Psoas muscle (tissue), 7 donors: ENCODE measurements at regions not wholly inside any gene's neighbourhood (a gene's known extent, or its start where the extent isn't known, plus 50 kb on each side); places are given as distances from the start of the nearest gene placed in this dataset.
A peak's percentile ranks its signal among the peaks of the same experiment; 100 is the strongest.

ENCODE experiments used
- ATAC-seq, 4 donors: fragments of 200-7000 bp; cut with Tn5 transposase; one replicate each; pipeline ENCODE4 v1.9.1; 2020; ENCODE audit warnings: moderate library complexity in 3 of 4, mild to moderate bottlenecking in 2 of 4
- DNase-seq, 2 donors: peaks; one replicate each; pipeline ENCODE4 v3.0.0-alpha.2; 2020
- H3K27ac ChIP-seq: fragments of 200-600 bp; one replicate; pipeline ENCODE4 v1.8.0; 2022
- H3K27me3 ChIP-seq, 3 donors: fragments of 200-600 bp in 1 of 3; one replicate each; pipeline versions ENCODE4 v1.6.1 to v1.8.0; 2013 to 2022; ENCODE audit warnings: low read length in 2 of 3, mild to moderate bottlenecking in 2 of 3, moderate library complexity in 1 of 3; ENCODE audit not compliant: insufficient read depth in 3 of 3
- H3K36me3 ChIP-seq, 2 donors: fragments of 200-600 bp in 1 of 2; one replicate each; pipeline versions ENCODE4 v1.6.1 to v1.8.0; 2013 to 2022; ENCODE audit warnings: low read depth in 1 of 2, mild to moderate bottlenecking in 1 of 2, moderate library complexity in 1 of 2; ENCODE audit not compliant: insufficient read depth in 1 of 2
- H3K4me1 ChIP-seq: fragments of 200-600 bp; one replicate; pipeline ENCODE4 v1.8.0; 2022
- H3K4me3 ChIP-seq: fragments of 200-600 bp; one replicate; pipeline ENCODE4 v1.8.0; 2022; ENCODE audit warnings: mild to moderate bottlenecking
- H3K9me3 ChIP-seq: fragments of 200-600 bp; one replicate; pipeline ENCODE4 v1.8.0; 2022
- CTCF ChIP-seq: fragments of 200-600 bp; IDR thresholded peaks from one replicate; pipeline ENCODE4 v1.8.0; 2022; ENCODE audit warnings: antibody characterized with exemption
- WGBS, 3 donors: extraction: QIAGEN DNeasy Blood & Tissue Kit; methylation state at CpG; one replicate each; pipeline versions ENCODE4 v1.1.6 to v1.1.7; 2013; 5-methylcytosine and 5-hydroxymethylcytosine counted together
- intact Hi-C, 2 donors: fragments of 100-400 bp; cut with DNase I; formaldehyde crosslinking; loops; one replicate each; pipeline versions ENCODE4 v1.11.0 to v1.14.2; 2022
- donor health status: healthy with polysubstance abuse.
- donor health status: DM: no; HTN: no; CAD: no; lungs with moderate emphysema.
- donor health status: Bipolar disorder and iron deficiency.
- donor health status: healthy.
- donor health status: DM: yes; HTN: yes; CAD: no.
- donor health status: DM: no; HTN: no; CAD: no.
- donor health status: DM: yes; HTN: yes; CAD: no.

- intact Hi-C loops: loop anchor here in 1 of 2 donors (5.0 kb wide), 1 partner anchor 52 kb away; no protein-coding TSS in a partner anchor
Measured at GRCh38 chr1:22204057-22204840, 61.4 kb upstream of the WNT4 start.

GRCh38 chr1:22204989-22205913 lies 62.4 kb upstream of the WNT4 start:
- Histone ChIP-seq H3K27ac (no peak overlapping the region), H3K4me3 (no peak overlapping the region), H3K27me3 (peaks cover 0 to 28% (median 8%) of the 10 kb centered on the region in 3 donors), H3K9me3 (no peaks in the 10 kb centered on the region), H3K36me3 (no peaks in the 10 kb centered on the region), H3K4me1 (no peaks in the 10 kb centered on the region)
- WGBS, 3 donors: 25 to 37% (median 25%) methylated on average over 15 of the region's 15 CpGs
- ATAC-seq (no peak), DNase-seq (peak in 1 of 2 donors; percentile 38)
- intact Hi-C loops: loop anchor here (5.0 kb wide), 2 partner anchors 53 to 103 kb away; no protein-coding TSS in a partner anchor
- TF ChIP-seq CTCF: no peak

More at GRCh38 chr1:22204057-22204840, 61.4 kb upstream of the WNT4 start:
- Histone ChIP-seq H3K27ac (no peak overlapping the region), H3K36me3 (no peaks in the 10 kb centered on the region), H3K9me3 (no peaks in the 10 kb centered on the region), H3K4me1 (no peaks in the 10 kb centered on the region), H3K27me3 (peaks cover 0 to 22% (median 7%) of the 10 kb centered on the region in 3 donors), H3K4me3 (no peak overlapping the region)
- ATAC-seq (no peak), DNase-seq (no peak)
- TF ChIP-seq CTCF: no peak
- 37 to 43% (median 41%) methylated on average over 11 of the region's 11 CpGs for WGBS, 3 donors

- Histone ChIP-seq H3K4me1 (no peaks in the 10 kb centered on the region), H3K27me3 (peaks cover 0 to 40% (median 11%) of the 10 kb centered on the region in 3 donors), H3K36me3 (no peaks in the 10 kb centered on the region), H3K27ac (no peak overlapping the region), H3K4me3 (no peak overlapping the region), H3K9me3 (no peaks in the 10 kb centered on the region)
- TF ChIP-seq CTCF: no peak
- DNase-seq (peak in 1 of 2 donors; percentile 22), ATAC-seq (no peak)
- WGBS, 3 donors: 87 to 95% (median 89%) methylated on average over 6 of the region's 6 CpGs
- intact Hi-C loops: loop anchor here in 1 of 2 donors (5.0 kb wide), 1 partner anchor 104 kb away; no protein-coding TSS in a partner anchor
Measured at GRCh38 chr1:22206551-22207125, 63.7 kb upstream of the WNT4 start.

GRCh38 chr1:22207511-22208267 lies 64.8 kb upstream of the WNT4 start:
- H3K27ac ChIP-seq: no peak overlapping the region
- WGBS, 3 donors: 11 to 21% (median 15%) methylated on average over 23 of the region's 23 CpGs

More at GRCh38 chr1:22207511-22208267, 64.8 kb upstream of the WNT4 start:
- Histone ChIP-seq H3K27me3 (peaks cover 0 to 50% (median 18%) of the 10 kb centered on the region in 3 donors), H3K36me3 (no peaks in the 10 kb centered on the region), H3K4me1 (no peaks in the 10 kb centered on the region), H3K9me3 (no peaks in the 10 kb centered on the region), H3K4me3 (no peak overlapping the region)
- DNase-seq: peak in 1 of 2 donors; percentile 57
- TF ChIP-seq CTCF: no peak
- peak in 3 of 4 donors; percentile 21 to 42 (median 22) for ATAC-seq
- intact Hi-C loops: loop anchor here in 1 of 2 donors (5.0 kb wide), 1 partner anchor 105 kb away; no protein-coding TSS in a partner anchor
